ENCODE measurements at regions not wholly inside any gene's neighbourhood (a gene's known extent, or its start where the extent isn't known, plus 50 kb on each side); places are given as distances from the start of the nearest gene placed in this dataset.
"Not testable (repeated sequence)": the region's sequence is repeated elsewhere in the genome, so short reads cannot be mapped to it uniquely, and the experiment has no call there.

- TF ChIP-seq CTCF (IDR thresholded peaks at IDR 0.05; ENCODE audit: low read depth, low read length): no peak
- no peak for DNase-seq (ENCODE audit: extremely low read depth, low read depth)
Measured at GRCh38 chr3:106347350-106347749, 478.5 kb upstream of the CBLB start.

GRCh38 chr3:106348139-106348690 is 479.4 kb upstream of the CBLB start:
- no peak for DNase-seq (ENCODE audit: extremely low read depth, low read depth)
- no peak for TF ChIP-seq CTCF (IDR thresholded peaks at IDR 0.05; ENCODE audit: low read depth, low read length)

GRCh38 chr3:106349191-106349881 is 480.5 kb upstream of the CBLB start:
- no peak for TF ChIP-seq CTCF (IDR thresholded peaks at IDR 0.05; ENCODE audit: low read depth, low read length)
- no peak for DNase-seq (ENCODE audit: extremely low read depth, low read depth)

GRCh38 chr3:106355873-106356272 is 487.1 kb upstream of the CBLB start:
- DNase-seq (ENCODE audit: extremely low read depth, low read depth): no peak
- TF ChIP-seq CTCF (IDR thresholded peaks at IDR 0.05; ENCODE audit: low read depth, low read length): no peak

GRCh38 chr3:106359692-106360091 is 490.9 kb upstream of the CBLB start:
- TF ChIP-seq CTCF (IDR thresholded peaks at IDR 0.05; ENCODE audit: low read depth, low read length): no peak

GRCh38 chr3:106360901-106361300 is 492.1 kb upstream of the CBLB start:
- DNase-seq (ENCODE audit: extremely low read depth, low read depth): not testable (repeated sequence)

More at GRCh38 chr3:106359692-106360091, 490.9 kb upstream of the CBLB start:
- no peak for DNase-seq (ENCODE audit: extremely low read depth, low read depth)

- no peak for DNase-seq (ENCODE audit: extremely low read depth, low read depth)
Measured at GRCh38 chr3:106364477-106364876, 495.7 kb upstream of the CBLB start.

More at GRCh38 chr3:106364477-106364876, 495.7 kb upstream of the CBLB start:
- no peak for TF ChIP-seq CTCF (IDR thresholded peaks at IDR 0.05; ENCODE audit: low read depth, low read length)
